Stimulated activated naive CD8-positive, alpha-beta T cell treated with anti-CD3 and anti-CD28 coated beads, Interleukin-15, Interleukin-2, amounts not matched to agents 100 ng/mL and 50 ng/mL, for 24 hours (primary cell): ENCODE measurements at regions not wholly inside any gene's neighbourhood (a gene's known extent, or its start where the extent isn't known, plus 50 kb on each side); places are given as distances from the start of the nearest gene placed in this dataset.

Experiments used
- H3K27ac Mint-ChIP-seq: one replicate; pipeline ENCODE4 v1.8.0; 2021; ENCODE audit warnings: mild to moderate bottlenecking, mixed read lengths
- H3K27me3 Mint-ChIP-seq: one replicate; pipeline ENCODE4 v1.8.0; 2021; ENCODE audit warnings: mixed read lengths
- H3K36me3 Mint-ChIP-seq: one replicate; pipeline ENCODE4 v1.8.0; 2021; ENCODE audit warnings: low read depth, mixed read lengths
- H3K4me1 Mint-ChIP-seq: one replicate; pipeline ENCODE4 v1.8.0; 2021; ENCODE audit warnings: low read depth, mixed read lengths
- H3K4me3 Mint-ChIP-seq: one replicate; pipeline ENCODE4 v1.8.0; 2021; ENCODE audit warnings: mild to moderate bottlenecking, mixed read lengths
- H3K9me3 Mint-ChIP-seq: one replicate; pipeline ENCODE4 v1.8.0; 2021; ENCODE audit warnings: mixed read lengths

DNA sequence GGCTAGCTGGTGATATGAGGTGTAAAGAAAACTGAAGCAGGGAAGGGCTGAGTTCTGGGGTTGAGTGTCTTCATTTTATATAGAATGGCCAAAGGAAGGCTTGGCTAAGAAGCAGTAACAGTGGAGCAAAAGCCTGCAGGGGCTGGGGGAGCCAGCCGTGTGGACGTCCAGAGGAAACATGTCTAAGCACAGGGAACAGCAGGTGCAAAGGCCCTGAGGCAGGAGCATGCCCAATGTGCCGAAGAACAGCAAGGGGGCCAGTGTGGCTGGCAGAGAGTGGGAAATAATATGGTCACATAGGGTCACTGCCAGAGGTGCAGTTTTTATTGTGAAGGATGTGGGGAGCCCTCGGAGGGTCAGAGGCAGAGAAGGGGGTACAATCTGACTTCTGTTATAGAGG lies 60.5 kb upstream of the KCNG1 start:
- H3K36me3 Mint-ChIP-seq = no peaks in the 10 kb centered on the region
- H3K27ac Mint-ChIP-seq = no peak overlapping the region
- H3K9me3 Mint-ChIP-seq = no peaks in the 10 kb centered on the region
- H3K27me3 Mint-ChIP-seq = peaks cover 58% of the 10 kb centered on the region
- H3K4me3 Mint-ChIP-seq = no peak overlapping the region
- H3K4me1 Mint-ChIP-seq = no peaks in the 10 kb centered on the region

DNA sequence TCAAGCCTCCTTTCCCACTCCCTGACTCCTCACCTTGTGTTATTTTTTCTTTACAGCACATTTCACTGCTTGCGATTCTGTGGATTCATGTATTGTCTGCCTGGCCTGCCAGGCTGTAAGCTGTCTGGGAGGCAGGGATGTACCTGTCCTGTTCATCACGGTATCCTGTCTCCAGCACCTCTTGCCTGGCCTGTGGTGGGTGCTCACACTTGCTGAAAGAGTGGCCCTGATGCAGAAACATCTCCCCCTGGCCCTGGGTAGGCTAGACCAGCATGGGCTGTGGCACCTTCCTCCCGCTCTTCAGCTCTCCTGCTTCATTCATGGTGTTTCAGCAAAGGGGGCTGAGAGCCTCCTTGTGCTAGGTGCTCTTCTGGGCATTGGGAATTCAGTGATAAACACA lies 60.1 kb upstream of the KCNG1 start:
- H3K9me3 Mint-ChIP-seq = no peaks in the 10 kb centered on the region
- no peak overlapping the region for H3K27ac Mint-ChIP-seq
- H3K4me1 Mint-ChIP-seq = no peaks in the 10 kb centered on the region
- H3K27me3 Mint-ChIP-seq = peaks cover 60% of the 10 kb centered on the region
- H3K4me3 Mint-ChIP-seq = no peak overlapping the region
- H3K36me3 Mint-ChIP-seq = no peaks in the 10 kb centered on the region

DNA sequence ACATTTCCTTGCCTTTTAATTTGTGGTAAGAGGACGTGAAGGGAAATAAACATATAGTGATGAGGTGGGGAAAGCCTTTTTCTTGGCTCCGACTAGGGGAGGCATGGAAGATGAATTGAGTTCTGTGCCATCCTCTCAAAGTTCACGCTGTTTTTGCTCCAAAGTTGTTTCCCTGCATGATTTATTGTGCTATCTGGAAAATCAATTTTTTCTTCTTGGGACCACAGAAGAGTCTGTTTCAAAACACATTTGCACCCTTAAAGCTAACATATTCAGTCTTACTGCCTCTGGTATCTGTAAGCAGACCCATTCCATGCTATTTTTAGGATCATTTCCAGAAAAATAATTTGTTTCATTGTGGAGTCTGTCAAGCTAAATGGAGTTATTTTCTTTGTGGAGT lies 57.6 kb upstream of the KCNG1 start:
- peaks cover 60% of the 10 kb centered on the region for H3K27me3 Mint-ChIP-seq
- no peak overlapping the region for H3K4me3 Mint-ChIP-seq
- no peaks in the 10 kb centered on the region for H3K9me3 Mint-ChIP-seq
- no peaks in the 10 kb centered on the region for H3K4me1 Mint-ChIP-seq
- no peak overlapping the region for H3K27ac Mint-ChIP-seq
- H3K36me3 Mint-ChIP-seq = no peaks in the 10 kb centered on the region

DNA sequence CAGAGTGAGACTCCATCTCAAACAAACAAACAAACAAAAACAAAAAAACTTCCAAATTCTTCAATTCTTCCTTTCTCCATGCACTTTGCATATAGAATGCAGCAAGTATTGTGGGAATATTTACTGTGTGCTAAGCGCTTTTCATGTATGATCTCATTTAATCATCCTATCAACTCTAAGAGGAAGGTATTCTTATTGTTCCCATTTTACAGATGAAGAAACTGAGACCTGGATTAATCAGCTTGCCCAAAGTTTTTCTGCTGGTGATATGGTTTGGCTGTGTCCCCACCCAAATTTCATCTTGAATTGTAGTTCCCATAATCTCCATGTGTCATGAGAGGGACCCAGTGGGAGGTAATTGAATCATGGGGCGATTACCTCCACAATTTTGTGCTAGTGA lies 56.6 kb upstream of the KCNG1 start:
- Mint-ChIP-seq H3K4me1 (no peaks in the 10 kb centered on the region), H3K27me3 (peaks cover 59% of the 10 kb centered on the region), H3K9me3 (no peaks in the 10 kb centered on the region), H3K36me3 (no peaks in the 10 kb centered on the region), H3K4me3 (no peak overlapping the region), H3K27ac (no peak overlapping the region)

DNA sequence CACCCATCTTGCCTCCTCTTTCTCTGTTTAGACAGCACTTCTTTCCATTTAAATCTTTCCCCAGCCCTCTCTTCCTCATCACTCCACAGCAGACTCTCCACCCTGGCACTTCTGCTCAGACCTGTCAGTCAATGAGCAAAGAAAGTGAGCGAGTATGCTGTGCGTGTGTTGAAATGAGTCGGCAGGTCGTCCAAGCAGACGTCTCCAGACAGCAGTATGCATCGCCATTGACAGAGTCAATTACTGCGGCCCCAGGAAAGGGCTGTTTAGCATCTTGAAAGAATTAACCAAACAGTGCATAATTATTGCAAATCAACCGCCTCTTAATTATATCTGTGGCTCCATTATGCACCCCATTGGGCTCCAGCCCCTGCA lies 54.8 kb upstream of the KCNG1 start:
- Mint-ChIP-seq H3K27ac (no peak overlapping the region), H3K4me1 (no peaks in the 10 kb centered on the region), H3K36me3 (no peaks in the 10 kb centered on the region), H3K4me3 (no peak overlapping the region), H3K27me3 (peaks cover 55% of the 10 kb centered on the region), H3K9me3 (peaks cover 5% of the 10 kb centered on the region)

DNA sequence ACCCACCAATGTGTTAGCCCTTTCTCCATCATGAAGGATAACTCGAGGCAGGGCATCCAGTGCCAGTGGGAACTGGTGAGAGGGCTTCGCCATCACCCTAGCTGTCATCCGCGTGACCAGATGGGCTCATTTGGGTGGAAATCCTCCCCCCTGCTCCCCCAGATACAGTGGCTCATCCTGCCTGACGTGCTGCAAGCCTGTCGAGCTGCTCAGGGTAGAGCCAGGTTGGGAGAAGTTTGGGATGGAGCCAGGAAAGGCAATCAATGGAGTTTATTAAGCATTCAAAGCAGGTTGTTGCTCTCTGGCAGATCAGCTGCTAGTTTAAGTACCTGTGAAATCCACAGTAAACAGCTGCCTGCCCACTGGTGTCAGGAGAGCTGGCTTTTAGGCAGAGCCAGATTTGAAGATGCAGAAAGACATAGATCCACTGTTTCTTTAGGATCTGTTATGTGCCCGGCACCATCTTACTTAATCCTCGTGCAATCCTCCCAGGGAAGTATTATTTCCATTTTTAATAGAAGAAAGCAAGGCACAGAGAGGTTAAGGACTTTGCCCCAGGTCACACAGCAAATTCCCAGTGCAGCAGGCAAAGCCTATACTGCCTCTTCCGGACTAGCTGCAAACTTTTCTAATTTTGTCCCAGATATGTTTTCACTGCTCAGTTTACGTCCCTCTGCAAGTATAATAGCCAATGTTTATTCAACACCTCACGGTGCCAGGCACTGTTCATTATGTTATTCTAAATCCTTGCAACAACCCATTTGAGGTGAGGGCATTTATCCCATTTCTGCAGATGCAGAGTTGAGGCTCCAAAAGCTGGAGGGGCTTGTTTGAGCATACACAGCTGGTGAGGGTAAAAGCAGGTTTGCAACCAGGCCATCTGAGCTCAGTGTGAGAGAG lies 54.1 kb upstream of the KCNG1 start:
- no peaks in the 10 kb centered on the region for H3K36me3 Mint-ChIP-seq
- H3K27ac Mint-ChIP-seq = no peak overlapping the region
- no peaks in the 10 kb centered on the region for H3K4me1 Mint-ChIP-seq
- peaks cover 5% of the 10 kb centered on the region for H3K9me3 Mint-ChIP-seq
- H3K27me3 Mint-ChIP-seq = peaks cover 55% of the 10 kb centered on the region
- no peak overlapping the region for H3K4me3 Mint-ChIP-seq

DNA sequence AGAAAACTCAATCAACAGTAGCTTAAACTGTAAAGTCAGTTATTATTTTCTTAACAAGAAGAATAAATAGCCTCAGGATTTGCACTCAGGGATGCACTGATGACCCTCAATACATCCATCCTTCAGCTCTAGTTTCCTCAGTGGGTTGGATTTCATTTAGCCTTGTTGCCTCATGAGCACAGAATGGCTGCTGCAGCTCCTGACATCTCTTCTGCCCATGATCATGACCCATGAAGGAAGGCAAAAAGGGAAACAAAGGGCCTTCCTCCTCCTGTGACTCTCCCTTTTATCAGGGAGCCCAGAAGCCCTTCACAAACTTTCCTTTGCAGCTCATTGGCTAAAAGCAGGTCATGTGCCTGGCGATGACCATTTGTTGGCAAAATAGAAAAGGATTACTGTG lies 51.2 kb upstream of the KCNG1 start:
- Mint-ChIP-seq H3K4me1 (no peaks in the 10 kb centered on the region), H3K9me3 (peaks cover 5% of the 10 kb centered on the region), H3K27ac (no peak overlapping the region), H3K36me3 (no peaks in the 10 kb centered on the region), H3K27me3 (peaks cover 68% of the 10 kb centered on the region), H3K4me3 (no peak overlapping the region)
